GM21737 (cell line): ENCODE measurements at regions not wholly inside any gene's neighbourhood (a gene's known extent, or its start where the extent isn't known, plus 50 kb on each side); places are given as distances from the start of the nearest gene placed in this dataset.
"Not testable (repeated sequence)": the region's sequence is repeated elsewhere in the genome, so short reads cannot be mapped to it uniquely, and the experiment has no call there.

ENCODE experiments used
- ATAC-seq: cut with Tn5 transposase; IDR thresholded peaks from one replicate; pipeline ENCODE4 v1.9.1; 2021; ENCODE audit warnings: mild to moderate bottlenecking, moderate library complexity; ENCODE audit not compliant: unreplicated experiment

- no peak for ATAC-seq
Measured at GRCh38 chr15:55126111-55126510, 70.6 kb downstream of the RSL24D1 start.

DNA sequence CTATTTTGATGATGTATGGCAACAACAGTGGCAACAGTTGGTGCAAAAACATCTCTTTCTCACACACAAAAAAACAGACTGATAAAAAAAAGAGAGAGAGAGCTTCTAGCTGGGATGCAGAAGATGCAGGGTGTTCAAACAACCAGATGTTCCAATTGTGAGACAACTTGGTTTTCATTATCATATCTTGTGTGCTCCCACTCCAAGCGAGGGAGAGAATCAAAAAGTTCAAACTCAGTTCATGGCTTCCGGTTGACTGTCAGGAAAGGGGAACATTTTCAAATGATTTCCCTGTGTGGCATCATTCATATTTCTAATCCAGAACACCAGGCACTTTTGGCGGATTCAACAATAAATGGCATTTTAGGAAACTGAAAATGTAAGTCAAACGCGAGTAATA is 72.1 kb downstream of the RSL24D1 start:
- no peak for ATAC-seq

DNA sequence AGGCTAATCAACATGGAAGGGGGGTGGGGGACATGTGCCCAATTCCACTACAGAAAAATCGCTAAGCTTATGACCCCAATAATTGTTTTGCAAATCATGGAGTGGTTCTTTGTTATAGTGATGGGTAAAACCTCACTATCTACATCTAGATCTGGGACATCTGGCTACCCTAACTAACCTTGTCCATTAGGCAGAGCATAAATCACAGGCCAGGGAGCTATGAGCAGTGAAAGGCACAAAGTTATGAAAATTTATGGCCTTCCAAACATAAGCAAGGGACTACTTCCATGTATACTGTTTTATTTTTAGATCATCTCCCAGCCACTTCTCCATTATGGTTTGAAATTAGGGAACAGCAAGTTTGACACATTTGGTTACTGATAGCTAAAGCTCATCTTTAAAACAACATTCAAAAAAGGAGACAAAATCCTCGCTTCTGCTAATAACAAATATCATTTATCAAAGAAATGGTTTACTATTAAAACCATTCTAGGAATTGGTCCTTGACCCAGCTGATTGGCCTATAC is 78.3 kb downstream of the RSL24D1 start:
- no peak for ATAC-seq

- no peak for ATAC-seq
Measured at GRCh38 chr15:55116636-55117035, 80.1 kb downstream of the RSL24D1 start.

GRCh38 chr15:55113736-55114135 is 83.0 kb downstream of the RSL24D1 start:
- ATAC-seq, result no peak

DNA sequence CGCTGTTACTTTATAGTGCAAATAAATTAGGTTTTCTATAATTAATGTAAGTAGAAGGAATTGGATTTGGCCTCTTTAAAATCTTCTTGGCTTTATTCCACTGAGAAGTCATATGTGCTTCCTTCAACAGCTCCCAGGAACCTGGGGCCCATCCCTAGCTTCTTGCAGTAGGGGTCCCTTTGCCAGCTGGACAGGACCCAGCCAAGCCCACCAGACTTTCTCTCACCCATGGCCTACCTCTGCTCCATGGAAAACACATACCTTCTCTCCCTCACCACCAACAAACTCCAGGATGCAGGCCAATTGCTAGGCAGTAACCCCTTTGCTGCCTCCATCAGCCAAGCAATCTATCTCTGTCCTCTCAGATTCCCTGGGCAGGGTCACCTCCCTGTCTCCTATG is 84.0 kb downstream of the RSL24D1 start:
- no peak for ATAC-seq

DNA sequence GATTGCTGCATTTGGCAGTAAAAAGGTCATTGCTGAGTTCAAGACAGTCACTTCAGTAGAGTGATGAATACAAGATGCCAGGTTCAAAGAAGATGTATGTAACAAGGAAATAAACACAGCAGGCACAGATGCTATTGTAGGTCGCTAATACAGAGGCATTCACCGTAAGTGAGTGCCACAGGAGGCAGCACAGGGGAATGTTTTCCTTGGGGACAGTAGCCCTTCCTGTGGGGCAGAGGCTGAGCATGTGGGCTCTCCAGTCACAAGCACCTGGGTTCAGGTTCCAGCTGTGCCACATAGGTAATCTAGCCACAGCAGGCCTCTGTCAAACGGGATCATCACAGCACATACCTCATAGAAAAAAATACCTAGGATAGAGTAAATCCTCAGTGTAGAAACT is 86.3 kb downstream of the RSL24D1 start:
- no peak for ATAC-seq

DNA sequence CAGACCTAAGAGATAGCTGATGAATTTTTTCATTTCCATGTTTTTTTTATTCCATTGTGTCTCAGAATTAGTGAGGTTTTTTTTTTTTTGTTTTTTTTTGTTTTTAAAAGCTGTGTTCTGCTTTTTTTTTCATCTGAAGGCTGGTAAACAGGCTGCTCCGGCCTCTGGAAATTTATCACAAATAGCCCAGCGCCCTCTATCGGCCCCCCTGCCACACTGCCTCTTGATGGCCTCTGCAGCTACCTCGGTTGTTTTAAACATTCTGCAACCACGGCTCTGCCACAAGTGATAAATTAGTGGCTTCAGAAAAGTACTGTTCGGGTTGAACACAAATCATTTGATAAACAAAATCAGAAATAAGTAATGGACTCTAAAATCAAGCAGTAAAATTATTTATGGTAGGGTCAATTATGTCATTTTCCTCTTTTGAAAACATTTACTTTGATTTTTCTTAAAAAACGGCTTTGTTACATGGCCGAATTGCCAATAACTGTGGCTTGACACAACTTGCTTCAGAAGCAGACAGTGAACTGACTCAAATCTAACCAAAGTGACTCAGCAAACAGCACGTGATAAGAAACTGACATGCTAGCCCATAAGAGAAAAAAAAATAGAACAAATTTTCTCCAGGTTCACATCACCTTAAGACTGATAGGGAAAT is 87.8 kb downstream of the RSL24D1 start:
- ATAC-seq, result peak; percentile 55

DNA sequence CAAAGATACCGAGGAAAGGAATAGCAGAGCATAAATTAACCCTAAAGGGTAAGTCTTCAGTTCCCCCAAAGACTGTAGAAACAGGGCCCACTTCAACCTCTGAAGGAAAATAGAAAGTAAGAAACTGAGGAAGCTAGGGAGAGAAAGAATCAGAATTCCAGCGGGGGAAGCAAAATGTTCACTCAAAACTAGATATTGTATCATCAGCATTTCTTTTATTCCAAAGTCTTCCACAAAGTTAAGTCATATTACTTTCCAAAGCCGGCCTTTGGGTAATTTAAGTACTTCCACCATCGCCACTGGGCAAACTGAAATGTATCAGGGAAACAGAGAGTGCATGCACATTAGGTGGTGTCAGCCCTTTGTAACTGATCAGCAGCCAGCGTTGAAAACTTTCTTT is 88.3 kb downstream of the RSL24D1 start:
- ATAC-seq, result no peak

GRCh38 chr15:55106155-55106554 is 90.6 kb downstream of the RSL24D1 start:
- no peak for ATAC-seq

GRCh38 chr15:55094136-55094535 is 102.6 kb downstream of the RSL24D1 start:
- ATAC-seq, result no peak

DNA sequence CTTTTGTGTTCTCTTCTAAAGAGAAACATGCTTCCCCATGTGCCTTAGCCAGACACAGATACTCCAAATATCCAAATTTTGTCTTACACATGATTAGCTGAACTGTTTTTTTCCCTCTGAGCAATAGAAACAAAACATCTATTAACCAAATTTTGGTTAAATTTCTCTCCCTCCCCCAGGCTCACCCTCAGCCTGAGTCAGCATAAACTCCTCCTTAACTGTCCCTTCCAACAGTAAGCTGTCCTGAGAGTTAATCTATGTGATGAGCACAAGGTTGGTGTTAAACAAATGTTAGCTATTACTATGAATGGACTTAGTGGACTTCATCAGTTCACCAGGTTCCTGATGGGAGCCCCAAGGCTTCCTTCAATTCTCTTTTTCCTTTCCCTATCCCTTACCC is 108.5 kb downstream of the RSL24D1 start:
- no peak for ATAC-seq

- ATAC-seq, result no peak
Measured at GRCh38 chr15:55084673-55085072, 112.1 kb downstream of the RSL24D1 start.

DNA sequence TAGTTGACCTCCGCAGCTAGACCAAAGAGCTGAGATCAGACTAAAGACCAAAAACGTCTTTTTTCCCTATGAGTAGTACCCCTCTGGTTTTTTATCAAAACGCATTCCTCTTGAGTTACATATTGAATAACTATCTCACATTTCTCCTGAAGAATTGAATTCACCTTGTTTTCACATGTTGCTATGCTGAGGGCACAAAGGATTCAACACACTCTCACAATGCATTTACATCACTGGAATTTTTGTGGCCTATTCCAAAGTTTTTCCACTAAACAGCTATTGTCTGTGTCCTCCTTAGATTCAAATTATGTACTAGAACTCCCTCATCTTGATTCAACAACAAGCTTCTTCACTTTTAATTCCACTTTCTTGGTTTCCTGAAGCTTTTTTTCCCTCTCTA is 112.5 kb downstream of the RSL24D1 start:
- no peak for ATAC-seq

GRCh38 chr15:55077052-55077451 is 119.7 kb downstream of the RSL24D1 start:
- ATAC-seq, result not testable (repeated sequence)

GRCh38 chr15:55074431-55074830 is 122.3 kb downstream of the RSL24D1 start:
- no peak for ATAC-seq

DNA sequence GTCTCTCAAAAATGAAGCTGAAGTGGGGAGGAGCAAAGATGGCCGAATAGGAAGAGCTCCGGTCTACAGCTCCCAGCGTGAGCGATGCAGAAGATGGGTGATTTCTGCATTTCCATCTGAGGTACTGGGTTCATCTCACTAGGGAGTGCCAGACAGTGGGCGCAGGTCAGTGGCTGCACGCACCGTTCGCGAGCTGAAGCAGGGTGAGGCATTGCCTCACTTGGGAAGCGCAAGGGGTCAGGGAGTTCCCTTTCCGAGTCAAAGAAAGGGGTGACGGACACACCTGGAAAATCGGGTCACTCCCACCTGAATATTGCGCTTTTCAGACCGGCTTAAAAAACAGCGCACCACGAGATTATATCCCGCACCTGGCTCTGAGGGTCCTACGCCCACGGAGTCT is 132.8 kb downstream of the RSL24D1 start:
- ATAC-seq, result not testable (repeated sequence)

DNA sequence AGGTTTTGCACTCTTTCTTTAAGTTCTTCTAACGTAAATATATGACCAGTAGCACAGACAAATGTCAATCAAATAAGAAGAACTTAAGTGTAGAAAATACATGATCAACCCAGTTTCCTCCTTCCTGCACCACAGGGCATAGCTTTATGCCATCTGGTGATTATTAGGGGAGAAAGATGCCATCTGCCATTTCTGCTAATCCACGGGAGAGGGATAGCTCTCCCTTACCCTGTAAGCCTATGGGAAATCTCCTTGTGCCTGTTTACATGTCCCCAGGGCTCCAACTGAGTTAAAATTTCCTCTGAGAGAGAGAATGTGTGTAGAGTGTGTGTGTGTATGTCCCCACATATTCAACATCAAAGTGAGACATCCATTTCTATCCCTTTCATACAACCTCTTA is 135.9 kb downstream of the RSL24D1 start:
- ATAC-seq, result no peak

DNA sequence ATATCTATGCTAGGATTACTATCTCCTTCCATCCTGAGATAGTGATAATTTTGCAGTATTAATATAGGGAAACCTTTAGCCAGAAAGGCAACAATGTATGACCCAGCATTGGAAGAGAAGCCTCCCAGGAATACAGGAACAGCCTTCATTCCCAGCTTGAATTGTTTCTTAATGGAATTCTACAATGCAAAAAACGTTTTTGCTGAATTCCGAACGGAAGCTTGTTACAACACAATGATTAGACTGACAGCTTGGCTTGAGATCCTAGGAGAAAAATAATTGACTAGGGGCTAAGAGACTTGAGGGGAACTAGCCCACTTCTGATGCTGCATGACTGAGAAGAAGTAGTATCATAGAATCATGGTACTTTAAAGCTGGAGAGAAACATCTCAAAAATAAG is 140.2 kb downstream of the RSL24D1 start:
- ATAC-seq, result no peak

- no peak for ATAC-seq
Measured at GRCh38 chr15:55044162-55044561, 152.6 kb downstream of the RSL24D1 start.

DNA sequence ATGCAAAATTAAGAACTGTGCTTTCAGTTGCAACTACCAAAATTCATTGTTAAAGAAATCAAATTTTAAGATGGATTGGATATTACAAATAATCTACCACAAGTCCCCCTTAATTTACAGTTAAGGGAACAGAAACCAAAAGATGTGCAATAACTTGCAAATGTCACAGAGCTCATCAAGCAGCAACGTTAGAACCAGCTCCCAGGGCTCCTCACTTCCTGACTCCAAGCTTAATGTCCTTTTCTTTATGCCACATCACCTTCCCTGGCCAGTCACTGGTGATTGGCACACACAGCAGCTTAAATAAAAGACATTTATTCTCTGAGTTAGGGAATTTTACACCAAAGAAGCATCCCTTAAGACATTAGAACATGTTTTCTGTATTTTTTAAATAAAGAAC is 159.7 kb downstream of the RSL24D1 start:
- no peak for ATAC-seq

GRCh38 chr15:55035749-55036148 is 161.0 kb downstream of the RSL24D1 start:
- ATAC-seq, result no peak

- ATAC-seq, result no peak
Measured at GRCh38 chr15:55033574-55033973, 163.2 kb downstream of the RSL24D1 start.
